HCT116 (cell line): ENCODE measurements at regions not wholly inside any gene's neighbourhood (a gene's known extent, or its start where the extent isn't known, plus 50 kb on each side); places are given as distances from the start of the nearest gene placed in this dataset.

Experiments
- ATAC-seq: fragments of 200-7000 bp; cut with Tn5 transposase; 2 replicates; pipeline ENCODE4 v1.9.1; 2020; ENCODE audit warnings: mild to moderate bottlenecking, moderate library complexity
- BruUV-seq: library from RNA; stranded (reverse); fragments of 400-500 nt; replicated peaks from 2 replicates; lab custom pipeline; 2021; lab: Mats Ljungman, UMichigan
- CTCF ChIA-PET: fragments of 300-600 bp; sonication (Branson Sonifier 250); formaldehyde crosslinking; loops from one replicate; lab custom pipeline; 2021; ENCODE audit warnings: antibody characterized with exemption; lab: Charles Lee
- POLR2A ChIA-PET: fragments of 300-600, 350-600 bp; sonication (Branson Sonifier 250); formaldehyde crosslinking; loops from one replicate; lab custom pipeline; 2021; ENCODE audit warnings: antibody characterized with exemption; lab: Charles Lee
- RAD21 ChIA-PET, 2 experiments: fragments of 300-600 bp; sonication (Branson Sonifier 250); formaldehyde crosslinking; loops; one replicate each; lab custom pipeline; 2023; ENCODE audit warnings: low total read pairs in 2 of 2; ENCODE audit not compliant: uncharacterized antibody in 2 of 2, unreplicated experiment in 2 of 2, low non-redundant PET in 1 of 2; lab: Charles Lee
- DNase-seq: peaks from one replicate; pipeline ENCODE4 v3.0.0-alpha.2; 2010; ENCODE audit warnings: low read depth, low spot score
- H2AFZ ChIP-seq: fragments of 200-600 bp; shearing (Covaris generic), sonication (generic); 2 replicates; pipeline ENCODE4 v1.6.1; 2017; ENCODE audit warnings: low read depth, mixed run types, mixed read lengths, antibody characterized with exemption, low read length; ENCODE audit not compliant: poor library complexity, severe bottlenecking
- H3K27ac ChIP-seq: 2 replicates; pipeline ENCODE4 v1.5.1; 2012; ENCODE audit warnings: low read depth, low read length
- H3K27me3 ChIP-seq: fragments of 200-600 bp; sonication (generic); 2 replicates; pipeline ENCODE4 v1.6.1; 2016; ENCODE audit warnings: mixed run types, low read length, mixed read lengths; ENCODE audit not compliant: insufficient read depth
- H3K36me3 ChIP-seq, 2 experiments: fragments of 200-500 bp in 1 of 2; fragments of 200-600 bp in 1 of 2; sonication (Bioruptor generic) in 1 of 2; sonication (generic) in 1 of 2; 2 replicates each; pipeline versions ENCODE4 v1.5.1 to v1.6.1; 2014 to 2016; ENCODE audit warnings: low read length in 2 of 2, inconsistent platforms in 1 of 2, mixed read lengths in 1 of 2, mixed run types in 1 of 2; ENCODE audit not compliant: insufficient read depth in 2 of 2, control insufficient read depth in 1 of 2
- H3K4me1 ChIP-seq, 2 experiments: fragments of 200-600 bp in 1 of 2; sonication (generic) in 1 of 2; 2 replicates each; pipeline versions ENCODE4 v1.5.1 to v1.6.1; 2012 to 2017; ENCODE audit warnings: low read length in 2 of 2, inconsistent platforms in 1 of 2, mild to moderate bottlenecking in 1 of 2, mixed read lengths in 1 of 2, mixed run types in 1 of 2, moderate library complexity in 1 of 2; ENCODE audit not compliant: insufficient read depth in 2 of 2, control insufficient read depth in 1 of 2
- H3K4me2 ChIP-seq: fragments of 200-600 bp; sonication (generic); 2 replicates; pipeline ENCODE4 v1.6.1; 2017; ENCODE audit warnings: mixed run types, low read length, mixed read lengths
- H3K4me3 ChIP-seq, 2 experiments: fragments of 200-600 bp in 1 of 2; sonication (generic) in 1 of 2; replicated peaks in 1 of 2; 2 replicates each; pipeline ENCODE4 v1.5.1; 2011 to 2016; ENCODE audit warnings: low read length in 2 of 2, control low read depth in 1 of 2, low read depth in 1 of 2, mild to moderate bottlenecking in 1 of 2, mixed read lengths in 1 of 2, mixed run types in 1 of 2
- H3K79me2 ChIP-seq: fragments of 200-600 bp; sonication (generic); 2 replicates; pipeline ENCODE4 v1.6.1; 2017; ENCODE audit warnings: mild to moderate bottlenecking, mixed run types, low read length, moderate library complexity, mixed read lengths; ENCODE audit not compliant: insufficient read depth
- H3K9ac ChIP-seq: fragments of 200-600 bp; sonication (generic); 2 replicates; pipeline ENCODE4 v1.6.1; 2016; ENCODE audit warnings: low read length, mixed read lengths
- H3K9me2 ChIP-seq: fragments of 200-600 bp; sonication (generic), shearing (Covaris generic); 2 replicates; pipeline ENCODE4 v1.6.1; 2017; ENCODE audit warnings: mixed run types, mild to moderate bottlenecking, moderate library complexity; ENCODE audit not compliant: insufficient read depth
- H3K9me3 ChIP-seq, 2 experiments: fragments of 200-500 bp in 1 of 2; fragments of 200-600 bp in 1 of 2; sonication (Bioruptor generic) in 1 of 2; sonication (generic) in 1 of 2; 2 replicates each; pipeline ENCODE4 v1.6.1; 2014 to 2017; ENCODE audit warnings: low read length in 2 of 2, mixed read lengths in 2 of 2, inconsistent platforms in 1 of 2, low read depth in 1 of 2, mild to moderate bottlenecking in 1 of 2, mixed run types in 1 of 2, moderate library complexity in 1 of 2; ENCODE audit not compliant: control insufficient read depth in 1 of 2, insufficient read depth in 1 of 2
- H4K20me1 ChIP-seq: fragments of 200-600 bp; sonication (generic), shearing (Covaris generic); 2 replicates; pipeline ENCODE4 v1.6.1; 2017; ENCODE audit warnings: mixed run types, mild to moderate bottlenecking, moderate library complexity; ENCODE audit not compliant: insufficient read depth
- CBX3 ChIP-seq: IDR thresholded peaks from 2 replicates; pipeline ENCODE4 v1.6.1; 2012; ENCODE audit warnings: low read depth
- EZH2phosphoT487 ChIP-seq: fragments of 200-600 bp; IDR thresholded peaks from 2 replicates; pipeline ENCODE4 v1.6.1; 2018; ENCODE audit warnings: antibody characterized with exemption, borderline replicate concordance
- FOSL1 ChIP-seq: IDR thresholded peaks from 2 replicates; pipeline ENCODE4 v1.6.1; 2012; ENCODE audit warnings: low read depth
- JUND ChIP-seq: IDR thresholded peaks from 2 replicates; pipeline ENCODE4 v1.6.1; 2012
- POLR2A ChIP-seq: IDR thresholded peaks from 2 replicates; pipeline ENCODE4 v1.7.0; 2011; ENCODE audit warnings: borderline replicate concordance; ENCODE audit not compliant: insufficient read depth, insufficient read length; ENCODE audit errors: extremely low read depth
- POLR2AphosphoS5 ChIP-seq: IDR thresholded peaks from 2 replicates; pipeline ENCODE4 v1.6.1; 2011; ENCODE audit warnings: mild to moderate bottlenecking, low read depth, low read length, moderate library complexity
- SIN3A ChIP-seq: IDR thresholded peaks from 2 replicates; pipeline ENCODE4 v1.6.1; 2012; ENCODE audit warnings: low read depth
- SP1 ChIP-seq: IDR thresholded peaks from 2 replicates; pipeline ENCODE4 v1.6.1; 2012; ENCODE audit warnings: low read depth
- TCF7L2 ChIP-seq: IDR thresholded peaks from 2 replicates; pipeline ENCODE4 v1.7.0; 2011; ENCODE audit warnings: borderline replicate concordance, inconsistent platforms; ENCODE audit not compliant: insufficient read depth, insufficient read length; ENCODE audit errors: extremely low read depth
- YY1 ChIP-seq: IDR thresholded peaks from 2 replicates; pipeline ENCODE4 v1.6.1; 2011; ENCODE audit warnings: low read length, low read depth, moderate library complexity, mild to moderate bottlenecking; ENCODE audit not compliant: insufficient replicate concordance; ENCODE audit errors: extremely low read depth
- ZFX ChIP-seq: fragments of 450-650 bp; IDR thresholded peaks from 2 replicates; pipeline ENCODE4 v1.6.1; 2017
- intact Hi-C: fragments of 100-400 bp; cut with micrococcal nuclease; formaldehyde crosslinking; loops from 2 replicates; pipeline ENCODE4 v1.10.0; 2022
- TF ChIP-seq, protein P1 (sequence below): IDR thresholded peaks from 2 replicates; pipeline ENCODE4 v1.6.1; 2012
- TF ChIP-seq, protein P2 (sequence below), 3 experiments: fragments of 200-600 bp in 1 of 3; sonication (generic) in 1 of 3; IDR thresholded peaks in 2 of 3; conservative IDR thresholded peaks in 1 of 3; 2 replicates each; pipeline ENCODE4 v1.5.1; 2012 to 2017; ENCODE audit warnings: low read depth in 2 of 3, low read length in 2 of 3, antibody characterized with exemption in 1 of 3, borderline replicate concordance in 1 of 3, control low read depth in 1 of 3, mild to moderate bottlenecking in 1 of 3, mixed read lengths in 1 of 3, mixed run types in 1 of 3, moderate library complexity in 1 of 3; ENCODE audit not compliant: insufficient read depth in 1 of 3
- TF ChIP-seq, protein P3 (sequence below): IDR thresholded peaks from 2 replicates; pipeline ENCODE4 v1.6.1; 2012

DNA sequence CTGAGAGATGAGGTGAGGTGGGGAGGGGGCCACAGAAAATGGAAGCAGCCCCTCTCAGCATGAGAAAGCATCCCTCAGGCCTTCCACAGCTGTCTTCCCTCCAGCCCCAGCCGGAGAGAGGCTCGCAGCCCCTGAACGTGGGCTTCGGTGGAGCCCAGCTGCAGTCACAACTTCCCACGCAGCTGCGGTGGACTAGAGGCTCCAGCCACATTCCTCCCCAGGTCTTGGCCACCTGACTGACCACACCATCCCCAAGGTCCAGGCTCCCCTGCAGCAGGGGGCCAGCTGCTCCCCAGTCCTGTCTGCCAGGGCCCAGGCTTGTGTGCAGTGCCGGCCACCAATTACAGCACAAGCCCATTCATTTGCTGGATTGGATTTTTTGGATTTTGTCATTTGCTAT lies 212.3 kb upstream of the BCOR start:
- H4K20me1 ChIP-seq = no peaks in the 10 kb centered on the region
- H2AFZ ChIP-seq = no peak overlapping the region
- no peaks in the 10 kb centered on the region for H3K79me2 ChIP-seq
- H3K36me3 ChIP-seq = no peaks in the 10 kb centered on the region
- ATAC-seq = no peak
- H3K4me1 ChIP-seq = no peaks in the 10 kb centered on the region
- ChIA-PET CTCF (no interaction called here), RAD21 (no interaction called here), POLR2A (no interaction called here)
- no peak overlapping the region for H3K4me3 ChIP-seq
- no peaks in the 10 kb centered on the region for H3K9me2 ChIP-seq
- H3K9ac ChIP-seq = no peak overlapping the region
- TF ChIP-seq JUND (no peak), TCF7L2 (no peak), ZFX (no peak), POLR2A (no peak), CBX3 (no peak), YY1 (no peak), FOSL1 (no peak)
- TF ChIP-seq, protein P1, sequence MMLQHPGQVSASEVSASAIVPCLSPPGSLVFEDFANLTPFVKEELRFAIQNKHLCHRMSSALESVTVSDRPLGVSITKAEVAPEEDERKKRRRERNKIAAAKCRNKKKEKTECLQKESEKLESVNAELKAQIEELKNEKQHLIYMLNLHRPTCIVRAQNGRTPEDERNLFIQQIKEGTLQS = no peak
- no peak for DNase-seq
- intact Hi-C loops = no loop called here
- H3K4me2 ChIP-seq = no peak overlapping the region
- H3K27ac ChIP-seq = no peak overlapping the region
- H3K9me3 ChIP-seq = no peaks in the 10 kb centered on the region
- no TSS peak for BruUV-seq
- no peaks in the 10 kb centered on the region for H3K27me3 ChIP-seq

DNA sequence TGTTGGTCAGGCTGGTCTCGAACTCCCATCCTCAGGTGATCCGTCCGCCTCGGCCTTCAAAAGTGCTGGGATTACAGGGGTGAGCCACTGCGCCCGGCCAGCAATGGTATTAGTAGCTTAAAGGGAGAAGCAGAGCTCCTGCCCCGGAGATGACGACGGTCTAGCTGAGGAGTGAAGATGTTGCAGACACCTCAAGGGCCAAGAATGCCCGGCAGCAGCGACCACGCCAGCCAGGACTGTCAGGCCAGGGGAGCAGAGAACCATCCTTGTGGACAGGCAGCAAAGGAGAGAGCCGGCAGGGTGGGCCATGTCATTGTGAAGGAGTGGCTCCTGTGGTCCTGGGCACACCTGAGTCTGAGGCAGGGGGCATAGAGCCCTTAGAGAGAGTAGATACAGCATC lies 210.1 kb upstream of the BCOR start:
- BruUV-seq = no TSS peak
- Histone ChIP-seq H3K79me2 (no peaks in the 10 kb centered on the region), H3K4me2 (no peak overlapping the region), H3K9me2 (no peaks in the 10 kb centered on the region), H3K9ac (no peak overlapping the region), H3K36me3 (no peaks in the 10 kb centered on the region), H3K4me3 (no peak overlapping the region), H3K27me3 (no peaks in the 10 kb centered on the region), H2AFZ (no peak overlapping the region), H3K4me1 (no peaks in the 10 kb centered on the region), H3K9me3 (no peaks in the 10 kb centered on the region), H3K27ac (no peak overlapping the region), H4K20me1 (no peaks in the 10 kb centered on the region)
- ChIA-PET POLR2A (no interaction called here), CTCF (no interaction called here), RAD21 (no interaction called here)
- TF ChIP-seq TCF7L2 (no peak), CBX3 (no peak), POLR2A (no peak), POLR2AphosphoS5 (no peak), ZFX (no peak), SP1 (no peak), YY1 (no peak), JUND (no peak), SIN3A (no peak), EZH2phosphoT487 (no peak)
- TF ChIP-seq, protein P2, sequence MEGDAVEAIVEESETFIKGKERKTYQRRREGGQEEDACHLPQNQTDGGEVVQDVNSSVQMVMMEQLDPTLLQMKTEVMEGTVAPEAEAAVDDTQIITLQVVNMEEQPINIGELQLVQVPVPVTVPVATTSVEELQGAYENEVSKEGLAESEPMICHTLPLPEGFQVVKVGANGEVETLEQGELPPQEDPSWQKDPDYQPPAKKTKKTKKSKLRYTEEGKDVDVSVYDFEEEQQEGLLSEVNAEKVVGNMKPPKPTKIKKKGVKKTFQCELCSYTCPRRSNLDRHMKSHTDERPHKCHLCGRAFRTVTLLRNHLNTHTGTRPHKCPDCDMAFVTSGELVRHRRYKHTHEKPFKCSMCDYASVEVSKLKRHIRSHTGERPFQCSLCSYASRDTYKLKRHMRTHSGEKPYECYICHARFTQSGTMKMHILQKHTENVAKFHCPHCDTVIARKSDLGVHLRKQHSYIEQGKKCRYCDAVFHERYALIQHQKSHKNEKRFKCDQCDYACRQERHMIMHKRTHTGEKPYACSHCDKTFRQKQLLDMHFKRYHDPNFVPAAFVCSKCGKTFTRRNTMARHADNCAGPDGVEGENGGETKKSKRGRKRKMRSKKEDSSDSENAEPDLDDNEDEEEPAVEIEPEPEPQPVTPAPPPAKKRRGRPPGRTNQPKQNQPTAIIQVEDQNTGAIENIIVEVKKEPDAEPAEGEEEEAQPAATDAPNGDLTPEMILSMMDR (IDR thresholded peaks at IDR 0.05 in 2 of 3, conservative IDR thresholded peaks at IDR 0.05 in 1 of 3; ENCODE audit: borderline replicate concordance in 1 of 3, insufficient read depth in 1 of 3, low read depth in 2 of 3, low read length in 2 of 3) = no peak
- TF ChIP-seq, protein P3, sequence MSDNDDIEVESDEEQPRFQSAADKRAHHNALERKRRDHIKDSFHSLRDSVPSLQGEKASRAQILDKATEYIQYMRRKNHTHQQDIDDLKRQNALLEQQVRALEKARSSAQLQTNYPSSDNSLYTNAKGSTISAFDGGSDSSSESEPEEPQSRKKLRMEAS = no peak
- TF ChIP-seq, protein P1 = no peak
- no peak for ATAC-seq
- DNase-seq = no peak
- intact Hi-C loops = no loop called here
